Sigmoid colon (tissue), 6 donors: ENCODE measurements at regions not wholly inside any gene's neighbourhood (a gene's known extent, or its start where the extent isn't known, plus 50 kb on each side); places are given as distances from the start of the nearest gene placed in this dataset.

Experiments
- DNase-seq: peaks from one replicate; pipeline ENCODE4 v3.0.0-alpha.2; 2019
- H3K27ac ChIP-seq, 4 donors: fragments of 200-600 bp; sonication (generic); one replicate each; pipeline ENCODE4 v1.5.1; 2016 to 2019; ENCODE audit warnings: mild to moderate bottlenecking in 1 of 4
- H3K27me3 ChIP-seq, 3 donors: fragments of 200-600 bp; sonication (generic); one replicate each; pipeline ENCODE4 v1.5.1; 2019; ENCODE audit warnings: mild to moderate bottlenecking in 1 of 3
- H3K36me3 ChIP-seq, 4 donors: fragments of 200-600 bp; sonication (generic); one replicate each; pipeline ENCODE4 v1.5.1; 2016 to 2019
- H3K4me1 ChIP-seq, 4 donors: fragments of 200-600 bp; sonication (generic); one replicate each; pipeline ENCODE4 v1.5.1; 2017 to 2019
- H3K4me3 ChIP-seq, 4 donors: fragments of 200-600 bp; sonication (generic); one replicate each; pipeline ENCODE4 v1.5.1; 2017 to 2019; ENCODE audit warnings: mild to moderate bottlenecking in 2 of 4, moderate library complexity in 1 of 4
- H3K9me3 ChIP-seq, 4 donors: fragments of 200-600 bp in 3 of 4; sonication (generic) in 3 of 4; one replicate each; pipeline versions ENCODE4 v1.5.1 to v1.6.1; 2013 to 2019
- EP300 ChIP-seq, 4 donors: sonication (generic); formaldehyde crosslinking; IDR thresholded peaks; one replicate each; pipeline ENCODE4 v1.6.1; 2017; ENCODE audit warnings: antibody characterized with exemption in 4 of 4
- POLR2A ChIP-seq, 2 donors: fragments of 450-650 bp; IDR thresholded peaks; one replicate each; pipeline ENCODE4 v1.6.1; 2016; ENCODE audit warnings: antibody characterized with exemption in 2 of 2, mild to moderate bottlenecking in 2 of 2, moderate library complexity in 2 of 2
- POLR2AphosphoS5 ChIP-seq, 4 donors: sonication (generic); formaldehyde crosslinking; IDR thresholded peaks; one replicate each; pipeline ENCODE4 v1.6.1; 2017; ENCODE audit warnings: antibody characterized with exemption in 4 of 4
- WGBS, 2 donors: extraction: QIAGEN DNeasy Blood & Tissue Kit; methylation state at CpG; one replicate each; pipeline ENCODE4 v1.1.7; 2013; 5-methylcytosine and 5-hydroxymethylcytosine counted together
- intact Hi-C: fragments of 100-400 bp; cut with DNase I; formaldehyde crosslinking; loops from one replicate; pipeline ENCODE4 v1.15.1; 2023
- TF ChIP-seq, protein P1 (sequence below), 4 experiments: fragments of 450-650 bp in 3 of 4; fragments of 200-600 bp in 1 of 4; IDR thresholded peaks; one replicate each; pipeline ENCODE4 v1.5.1; 2016 to 2019; ENCODE audit warnings: antibody characterized with exemption in 4 of 4, mild to moderate bottlenecking in 3 of 4, moderate library complexity in 2 of 4
- donor health status: healthy with polysubstance abuse.
- donor health status: healthy.

DNA sequence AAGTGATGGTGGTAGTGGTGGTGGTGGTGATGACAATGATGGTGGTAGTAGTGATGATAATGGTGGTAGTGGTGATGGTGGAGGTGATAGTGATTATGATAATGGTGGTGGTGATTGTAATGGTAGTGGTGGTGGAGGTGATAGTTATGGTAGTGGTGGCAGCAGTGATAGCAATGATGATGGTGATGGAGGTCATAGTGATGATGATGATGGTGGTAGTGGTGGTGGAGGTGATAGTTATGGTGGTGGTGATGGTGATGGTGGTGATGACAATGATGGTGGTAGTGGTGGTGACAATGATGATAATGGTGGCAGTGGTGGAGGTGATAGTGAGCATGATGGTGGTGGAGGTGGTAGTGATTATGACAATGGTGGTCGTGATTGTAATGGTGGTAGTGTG is 191.7 kb upstream of the RNF32 start:
- Histone ChIP-seq H3K27ac (no peak overlapping the region), H3K36me3 (no peaks in the 10 kb centered on the region), H3K4me3 (no peak overlapping the region), H3K9me3 (no peaks in the 10 kb centered on the region), H3K4me1 (no peaks in the 10 kb centered on the region), H3K27me3 (no peaks in the 10 kb centered on the region)
- DNase-seq, result no peak
- TF ChIP-seq EP300 (IDR thresholded peaks at IDR 0.05), result no peak
- no peak for TF ChIP-seq POLR2AphosphoS5 (IDR thresholded peaks at IDR 0.05)
- TF ChIP-seq, protein P1, sequence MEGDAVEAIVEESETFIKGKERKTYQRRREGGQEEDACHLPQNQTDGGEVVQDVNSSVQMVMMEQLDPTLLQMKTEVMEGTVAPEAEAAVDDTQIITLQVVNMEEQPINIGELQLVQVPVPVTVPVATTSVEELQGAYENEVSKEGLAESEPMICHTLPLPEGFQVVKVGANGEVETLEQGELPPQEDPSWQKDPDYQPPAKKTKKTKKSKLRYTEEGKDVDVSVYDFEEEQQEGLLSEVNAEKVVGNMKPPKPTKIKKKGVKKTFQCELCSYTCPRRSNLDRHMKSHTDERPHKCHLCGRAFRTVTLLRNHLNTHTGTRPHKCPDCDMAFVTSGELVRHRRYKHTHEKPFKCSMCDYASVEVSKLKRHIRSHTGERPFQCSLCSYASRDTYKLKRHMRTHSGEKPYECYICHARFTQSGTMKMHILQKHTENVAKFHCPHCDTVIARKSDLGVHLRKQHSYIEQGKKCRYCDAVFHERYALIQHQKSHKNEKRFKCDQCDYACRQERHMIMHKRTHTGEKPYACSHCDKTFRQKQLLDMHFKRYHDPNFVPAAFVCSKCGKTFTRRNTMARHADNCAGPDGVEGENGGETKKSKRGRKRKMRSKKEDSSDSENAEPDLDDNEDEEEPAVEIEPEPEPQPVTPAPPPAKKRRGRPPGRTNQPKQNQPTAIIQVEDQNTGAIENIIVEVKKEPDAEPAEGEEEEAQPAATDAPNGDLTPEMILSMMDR (IDR thresholded peaks at IDR 0.05), result no peak
- no peak for TF ChIP-seq POLR2A (IDR thresholded peaks at IDR 0.05)
- WGBS, 2 donors, result 80 to 85% methylated on average over 1 of the region's 1 CpG
- intact Hi-C loops, result no loop called here

DNA sequence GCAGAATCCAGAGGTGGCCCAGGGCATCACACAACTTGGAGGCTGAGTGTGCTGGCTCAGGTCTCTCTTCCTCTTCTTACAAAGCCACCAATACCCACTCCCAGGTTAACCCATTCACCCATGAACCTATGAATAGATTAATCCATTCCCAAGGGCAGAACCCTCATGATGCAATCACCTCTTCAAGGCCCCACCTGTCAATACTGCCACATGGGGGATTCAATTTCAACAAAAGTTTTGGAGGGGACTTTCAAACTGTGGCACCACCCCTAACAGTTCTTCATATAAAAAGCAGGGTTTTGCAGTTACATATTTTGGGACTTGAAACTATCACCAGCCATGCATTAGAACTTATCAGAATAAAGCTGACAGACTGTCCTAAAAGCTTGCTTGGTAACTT is 193.6 kb upstream of the RNF32 start:
- H3K4me1 ChIP-seq, result no peaks in the 10 kb centered on the region
- no peaks in the 10 kb centered on the region for H3K9me3 ChIP-seq
- no peak overlapping the region for H3K27ac ChIP-seq
- no peak overlapping the region for H3K4me3 ChIP-seq
- intact Hi-C loops, result no loop called here
- no peaks in the 10 kb centered on the region for H3K36me3 ChIP-seq
- peaks cover 0 to 6% (median 0%) of the 10 kb centered on the region in 3 donors for H3K27me3 ChIP-seq
- TF ChIP-seq, protein P1 (IDR thresholded peaks at IDR 0.05), result no peak
- TF ChIP-seq EP300 (IDR thresholded peaks at IDR 0.05) (no peak), POLR2AphosphoS5 (IDR thresholded peaks at IDR 0.05) (no peak), POLR2A (IDR thresholded peaks at IDR 0.05) (no peak)
- DNase-seq, result no peak

DNA sequence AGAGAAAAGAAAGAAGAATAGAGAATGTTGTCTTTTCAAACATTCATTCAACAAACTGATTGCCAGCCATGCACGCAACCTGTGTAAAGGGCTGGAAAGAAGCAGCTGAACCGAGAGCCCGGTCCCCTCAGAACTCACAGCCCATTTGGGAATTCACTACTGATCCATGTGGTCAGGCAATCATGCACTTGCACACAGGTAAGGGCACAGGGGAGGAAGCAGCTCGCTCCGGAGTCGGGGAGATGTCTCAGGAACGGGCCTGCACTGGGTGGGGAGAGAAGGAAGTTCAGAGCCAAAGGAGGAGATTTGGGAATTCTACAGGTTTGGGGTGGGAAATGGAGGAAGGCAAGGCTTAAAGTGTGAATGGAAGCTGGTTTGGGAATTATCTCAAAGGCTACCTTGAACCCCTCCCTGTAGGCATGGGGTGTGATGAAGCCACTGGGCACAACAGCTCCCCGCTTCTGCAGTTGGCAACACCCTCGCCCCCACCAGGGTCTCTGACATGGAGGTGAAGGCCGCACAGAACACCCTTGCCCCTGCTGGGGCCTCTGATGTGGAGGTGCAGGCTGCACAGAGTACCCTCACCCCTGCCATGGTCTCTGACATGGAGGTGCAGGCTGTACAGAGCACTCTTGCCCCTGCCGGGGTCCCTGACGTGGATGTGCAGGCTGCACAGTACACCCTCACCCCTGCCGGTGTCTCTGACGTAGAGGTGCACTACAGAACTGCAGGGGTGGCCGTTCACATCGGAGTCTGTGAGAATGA is 194.4 kb upstream of the RNF32 start:
- 89 to 91% methylated on average over 16 of the region's 16 CpGs for WGBS, 2 donors
- intact Hi-C loops, result no loop called here
- Histone ChIP-seq H3K9me3 (no peaks in the 10 kb centered on the region), H3K4me3 (no peak overlapping the region), H3K36me3 (no peaks in the 10 kb centered on the region), H3K27me3 (peaks cover 0 to 10% (median 0%) of the 10 kb centered on the region in 3 donors), H3K27ac (no peak overlapping the region), H3K4me1 (no peaks in the 10 kb centered on the region)
- no peak for TF ChIP-seq POLR2A (IDR thresholded peaks at IDR 0.05)
- TF ChIP-seq, protein P1 (IDR thresholded peaks at IDR 0.05), result no peak
- no peak for TF ChIP-seq EP300 (IDR thresholded peaks at IDR 0.05)
- DNase-seq, result no peak

DNA sequence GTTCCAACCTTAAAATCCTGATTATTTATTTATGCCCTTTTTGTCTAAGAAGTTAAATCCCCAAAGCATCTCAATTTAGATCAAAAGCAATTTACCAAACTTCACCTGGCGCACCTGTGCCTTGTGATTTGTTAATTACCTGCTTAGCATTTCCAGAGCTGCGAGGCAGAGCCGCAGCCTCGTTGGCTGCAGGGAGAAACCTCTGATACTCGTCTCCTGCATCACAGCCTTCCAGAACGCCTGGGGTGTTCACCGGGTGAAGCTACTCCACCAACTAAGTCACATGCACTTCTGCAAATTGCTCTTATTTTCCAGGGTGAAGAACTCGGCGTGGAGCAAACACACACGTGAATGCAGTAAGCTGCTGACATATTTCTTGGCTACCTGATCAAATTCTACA is 198.1 kb upstream of the RNF32 start:
- WGBS, 2 donors, result 53 to 73% methylated on average over 10 of the region's 10 CpGs
- Histone ChIP-seq H3K27ac (no peak overlapping the region), H3K36me3 (no peaks in the 10 kb centered on the region), H3K4me1 (no peaks in the 10 kb centered on the region), H3K4me3 (no peak overlapping the region), H3K27me3 (peaks cover 0 to 10% (median 0%) of the 10 kb centered on the region in 3 donors), H3K9me3 (no peaks in the 10 kb centered on the region)
- DNase-seq, result no peak
- TF ChIP-seq, protein P1 (IDR thresholded peaks at IDR 0.05), result no peak
- TF ChIP-seq POLR2AphosphoS5 (IDR thresholded peaks at IDR 0.05) (no peak), POLR2A (IDR thresholded peaks at IDR 0.05) (no peak), EP300 (IDR thresholded peaks at IDR 0.05) (no peak)
- intact Hi-C loops, result no loop called here

DNA sequence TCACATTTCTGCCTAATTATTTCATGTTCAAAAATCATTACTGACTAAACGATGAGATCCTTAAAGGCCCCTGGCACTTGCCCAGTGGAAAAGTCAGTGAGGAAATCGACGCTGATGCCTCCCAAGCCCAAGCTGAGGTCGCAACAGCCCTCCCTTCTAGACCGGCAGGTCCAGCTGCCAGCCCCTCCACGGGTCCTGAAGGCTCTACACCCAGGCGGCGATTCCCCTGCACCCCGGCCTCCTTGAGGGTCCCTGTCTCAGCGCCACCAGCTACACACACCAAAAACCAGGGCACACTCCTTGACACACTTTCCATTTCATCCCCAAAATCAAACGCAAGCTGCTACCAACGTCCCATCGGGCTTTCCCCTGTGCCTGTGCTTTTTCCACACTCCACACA is 200.1 kb upstream of the RNF32 start:
- peaks cover 0 to 10% (median 0%) of the 10 kb centered on the region in 3 donors for H3K27me3 ChIP-seq
- H3K27ac ChIP-seq, result no peak overlapping the region
- H3K9me3 ChIP-seq, result no peaks in the 10 kb centered on the region
- H3K4me3 ChIP-seq, result no peak overlapping the region
- H3K36me3 ChIP-seq, result no peaks in the 10 kb centered on the region
- DNase-seq, result no peak
- no peak for TF ChIP-seq POLR2AphosphoS5 (IDR thresholded peaks at IDR 0.05)
- TF ChIP-seq EP300 (IDR thresholded peaks at IDR 0.05), result no peak
- no peak for TF ChIP-seq POLR2A (IDR thresholded peaks at IDR 0.05)
- TF ChIP-seq, protein P1 (IDR thresholded peaks at IDR 0.05), result no peak
- intact Hi-C loops, result no loop called here
- 90 to 94% methylated on average over 13 of the region's 13 CpGs for WGBS, 2 donors
- no peaks in the 10 kb centered on the region for H3K4me1 ChIP-seq
